ENCODE measurements at regions not wholly inside any gene's neighbourhood (a gene's known extent, or its start where the extent isn't known, plus 50 kb on each side); places are given as distances from the start of the nearest gene placed in this dataset.

DNA sequence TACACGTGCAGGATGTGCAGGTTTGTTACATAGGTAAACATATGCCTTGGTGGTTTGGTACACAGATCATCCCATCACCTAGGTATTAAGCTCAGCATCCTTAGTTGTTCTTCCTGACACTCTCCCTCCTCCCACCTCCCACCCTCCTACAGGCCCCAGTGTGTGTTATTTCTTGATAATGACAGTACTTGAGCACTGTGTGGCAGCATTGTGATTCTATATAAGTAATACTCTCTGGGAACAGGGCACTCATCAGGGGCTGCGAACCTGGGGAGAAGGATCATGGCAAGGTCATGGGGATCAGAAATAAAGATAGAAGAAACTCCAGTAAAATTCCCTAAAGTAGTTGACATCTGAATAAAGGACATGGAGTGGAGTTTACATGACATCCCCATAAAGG is 1256.2 kb upstream of the CRIM1 start:
- Histone ChIP-seq H3K9me2 (no peaks in the 10 kb centered on the region), H3K4me1 (ENCODE audit: control insufficient read depth in 1 of 2, insufficient read depth in 2 of 2, low read depth in 1 of 2, low read length in 1 of 2) (no peaks in the 10 kb centered on the region), H3K79me2 (ENCODE audit: insufficient read depth) (no peaks in the 10 kb centered on the region), H3K27ac (ENCODE audit: low read depth in 2 of 2, low read length in 1 of 2) (no peak overlapping the region), H3K9ac (no peak overlapping the region), H2AFZ (ENCODE audit: low read depth) (no peak overlapping the region), H3K4me2 (no peak overlapping the region), H3K36me3 (replicated peaks in 1 of 2; ENCODE audit: control insufficient read depth in 1 of 2, insufficient read depth in 2 of 2, low read length in 1 of 2) (no peaks in the 10 kb centered on the region), H4K20me1 (ENCODE audit: insufficient read depth) (no peaks in the 10 kb centered on the region), H3K9me3 (no peaks in the 10 kb centered on the region; the same call in 1 of the 2 replicates), H3K27me3 (ENCODE audit: insufficient read depth) (no peaks in the 10 kb centered on the region), H3K4me3 (ENCODE audit: low read depth in 2 of 2, low read length in 1 of 2) (no peak overlapping the region), H3F3A (replicated peaks; ENCODE audit: insufficient read depth) (no peaks in the 10 kb centered on the region)
- WGBS (ENCODE audit: low lambda C conversion rate) = 2% methylated on average over 2 of the region's 2 CpGs
- TF ChIP-seq RXRA (IDR thresholded peaks at IDR 0.05; ENCODE audit: borderline replicate concordance, low read depth) (no peak), RFX5 (IDR thresholded peaks at IDR 0.05; ENCODE audit: low read length) (no peak)
- TF ChIP-seq, protein P1, sequence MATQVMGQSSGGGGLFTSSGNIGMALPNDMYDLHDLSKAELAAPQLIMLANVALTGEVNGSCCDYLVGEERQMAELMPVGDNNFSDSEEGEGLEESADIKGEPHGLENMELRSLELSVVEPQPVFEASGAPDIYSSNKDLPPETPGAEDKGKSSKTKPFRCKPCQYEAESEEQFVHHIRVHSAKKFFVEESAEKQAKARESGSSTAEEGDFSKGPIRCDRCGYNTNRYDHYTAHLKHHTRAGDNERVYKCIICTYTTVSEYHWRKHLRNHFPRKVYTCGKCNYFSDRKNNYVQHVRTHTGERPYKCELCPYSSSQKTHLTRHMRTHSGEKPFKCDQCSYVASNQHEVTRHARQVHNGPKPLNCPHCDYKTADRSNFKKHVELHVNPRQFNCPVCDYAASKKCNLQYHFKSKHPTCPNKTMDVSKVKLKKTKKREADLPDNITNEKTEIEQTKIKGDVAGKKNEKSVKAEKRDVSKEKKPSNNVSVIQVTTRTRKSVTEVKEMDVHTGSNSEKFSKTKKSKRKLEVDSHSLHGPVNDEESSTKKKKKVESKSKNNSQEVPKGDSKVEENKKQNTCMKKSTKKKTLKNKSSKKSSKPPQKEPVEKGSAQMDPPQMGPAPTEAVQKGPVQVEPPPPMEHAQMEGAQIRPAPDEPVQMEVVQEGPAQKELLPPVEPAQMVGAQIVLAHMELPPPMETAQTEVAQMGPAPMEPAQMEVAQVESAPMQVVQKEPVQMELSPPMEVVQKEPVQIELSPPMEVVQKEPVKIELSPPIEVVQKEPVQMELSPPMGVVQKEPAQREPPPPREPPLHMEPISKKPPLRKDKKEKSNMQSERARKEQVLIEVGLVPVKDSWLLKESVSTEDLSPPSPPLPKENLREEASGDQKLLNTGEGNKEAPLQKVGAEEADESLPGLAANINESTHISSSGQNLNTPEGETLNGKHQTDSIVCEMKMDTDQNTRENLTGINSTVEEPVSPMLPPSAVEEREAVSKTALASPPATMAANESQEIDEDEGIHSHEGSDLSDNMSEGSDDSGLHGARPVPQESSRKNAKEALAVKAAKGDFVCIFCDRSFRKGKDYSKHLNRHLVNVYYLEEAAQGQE (IDR thresholded peaks at IDR 0.05; ENCODE audit: low read depth, low read length) = no peak
- TF ChIP-seq, protein P2, sequence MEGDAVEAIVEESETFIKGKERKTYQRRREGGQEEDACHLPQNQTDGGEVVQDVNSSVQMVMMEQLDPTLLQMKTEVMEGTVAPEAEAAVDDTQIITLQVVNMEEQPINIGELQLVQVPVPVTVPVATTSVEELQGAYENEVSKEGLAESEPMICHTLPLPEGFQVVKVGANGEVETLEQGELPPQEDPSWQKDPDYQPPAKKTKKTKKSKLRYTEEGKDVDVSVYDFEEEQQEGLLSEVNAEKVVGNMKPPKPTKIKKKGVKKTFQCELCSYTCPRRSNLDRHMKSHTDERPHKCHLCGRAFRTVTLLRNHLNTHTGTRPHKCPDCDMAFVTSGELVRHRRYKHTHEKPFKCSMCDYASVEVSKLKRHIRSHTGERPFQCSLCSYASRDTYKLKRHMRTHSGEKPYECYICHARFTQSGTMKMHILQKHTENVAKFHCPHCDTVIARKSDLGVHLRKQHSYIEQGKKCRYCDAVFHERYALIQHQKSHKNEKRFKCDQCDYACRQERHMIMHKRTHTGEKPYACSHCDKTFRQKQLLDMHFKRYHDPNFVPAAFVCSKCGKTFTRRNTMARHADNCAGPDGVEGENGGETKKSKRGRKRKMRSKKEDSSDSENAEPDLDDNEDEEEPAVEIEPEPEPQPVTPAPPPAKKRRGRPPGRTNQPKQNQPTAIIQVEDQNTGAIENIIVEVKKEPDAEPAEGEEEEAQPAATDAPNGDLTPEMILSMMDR (IDR thresholded peaks at IDR 0.05) = no peak
- CTCF ChIA-PET = interaction anchor here (0.6 kb wide), 1 partner anchor 1161 kb away, joined by 3 read pairs; no protein-coding TSS in a partner anchor
- DNase-seq = no peak
- POLR2A ChIA-PET = no interaction called here

DNA sequence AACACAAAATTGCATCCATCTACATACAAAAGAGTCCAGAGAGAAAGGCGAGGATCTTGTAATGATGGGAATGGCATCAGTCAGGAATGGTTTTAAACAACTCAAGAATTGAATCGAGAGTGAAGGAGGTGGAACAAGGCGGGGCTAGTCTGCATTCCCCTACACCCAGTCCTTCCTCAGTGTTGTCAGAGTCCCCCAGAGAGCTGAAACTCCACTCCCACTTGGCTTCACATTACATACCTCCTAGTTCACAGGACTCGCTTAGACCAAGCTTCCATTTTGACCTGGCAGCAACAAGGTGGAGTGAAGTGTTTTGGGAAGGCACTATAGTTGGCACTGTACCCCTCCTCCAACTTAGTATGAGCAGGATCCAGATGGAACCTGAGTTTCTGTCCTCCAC is 1273.5 kb upstream of the CRIM1 start:
- no peak for TF ChIP-seq NFIC (IDR thresholded peaks at IDR 0.05; ENCODE audit: borderline replicate concordance)
- no peak for TF ChIP-seq TEAD4 (IDR thresholded peaks at IDR 0.05; ENCODE audit: borderline replicate concordance, insufficient read depth)
- no peak for TF ChIP-seq EP300 (IDR thresholded peaks at IDR 0.05; ENCODE audit: borderline replicate concordance in 1 of 2, low read depth in 1 of 2, low read length in 1 of 2)
- TF ChIP-seq, protein P3, sequence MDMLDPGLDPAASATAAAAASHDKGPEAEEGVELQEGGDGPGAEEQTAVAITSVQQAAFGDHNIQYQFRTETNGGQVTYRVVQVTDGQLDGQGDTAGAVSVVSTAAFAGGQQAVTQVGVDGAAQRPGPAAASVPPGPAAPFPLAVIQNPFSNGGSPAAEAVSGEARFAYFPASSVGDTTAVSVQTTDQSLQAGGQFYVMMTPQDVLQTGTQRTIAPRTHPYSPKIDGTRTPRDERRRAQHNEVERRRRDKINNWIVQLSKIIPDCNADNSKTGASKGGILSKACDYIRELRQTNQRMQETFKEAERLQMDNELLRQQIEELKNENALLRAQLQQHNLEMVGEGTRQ (IDR thresholded peaks at IDR 0.05; ENCODE audit: borderline replicate concordance, low read depth, low read length) = no peak
- TF ChIP-seq, protein P4, sequence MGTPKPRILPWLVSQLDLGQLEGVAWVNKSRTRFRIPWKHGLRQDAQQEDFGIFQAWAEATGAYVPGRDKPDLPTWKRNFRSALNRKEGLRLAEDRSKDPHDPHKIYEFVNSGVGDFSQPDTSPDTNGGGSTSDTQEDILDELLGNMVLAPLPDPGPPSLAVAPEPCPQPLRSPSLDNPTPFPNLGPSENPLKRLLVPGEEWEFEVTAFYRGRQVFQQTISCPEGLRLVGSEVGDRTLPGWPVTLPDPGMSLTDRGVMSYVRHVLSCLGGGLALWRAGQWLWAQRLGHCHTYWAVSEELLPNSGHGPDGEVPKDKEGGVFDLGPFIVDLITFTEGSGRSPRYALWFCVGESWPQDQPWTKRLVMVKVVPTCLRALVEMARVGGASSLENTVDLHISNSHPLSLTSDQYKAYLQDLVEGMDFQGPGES (IDR thresholded peaks at IDR 0.05; ENCODE audit: low read depth, low read length) = no peak
- no peak for TF ChIP-seq CHD2 (IDR thresholded peaks at IDR 0.05; ENCODE audit: low read length, partially characterized antibody)
- TF ChIP-seq, protein P2 (IDR thresholded peaks at IDR 0.05) = no peak
- no peak for TF ChIP-seq YY1 (IDR thresholded peaks at IDR 0.05; ENCODE audit: low read depth)
- no peak for TF ChIP-seq MXI1 (IDR thresholded peaks at IDR 0.05; ENCODE audit: low read depth, low read length)
- TF ChIP-seq GATA2 (CRISPR knock-in tag; IDR thresholded peaks at IDR 0.05) = no peak
- Histone ChIP-seq H3K27ac (ENCODE audit: low read depth in 2 of 2, low read length in 1 of 2) (no peak overlapping the region), H3K4me2 (no peak overlapping the region), H3K36me3 (replicated peaks in 1 of 2; ENCODE audit: control insufficient read depth in 1 of 2, insufficient read depth in 2 of 2, low read length in 1 of 2) (no peaks in the 10 kb centered on the region), H4K20me1 (ENCODE audit: insufficient read depth) (no peaks in the 10 kb centered on the region), H2AFZ (ENCODE audit: low read depth) (no peak overlapping the region), H3F3A (replicated peaks; ENCODE audit: insufficient read depth) (no peaks in the 10 kb centered on the region), H3K27me3 (ENCODE audit: insufficient read depth) (no peaks in the 10 kb centered on the region), H3K9me2 (no peaks in the 10 kb centered on the region), H3K4me1 (ENCODE audit: control insufficient read depth in 1 of 2, insufficient read depth in 2 of 2, low read depth in 1 of 2, low read length in 1 of 2) (no peaks in the 10 kb centered on the region), H3K79me2 (ENCODE audit: insufficient read depth) (no peaks in the 10 kb centered on the region), H3K4me3 (ENCODE audit: low read depth in 2 of 2, low read length in 1 of 2) (no peak overlapping the region), H3K9ac (no peak overlapping the region), H3K9me3 (no peaks in the 10 kb centered on the region)
- no peak for DNase-seq
- ChIA-PET CTCF (interaction anchor here (1.8 kb wide), 1 partner anchor 14 kb away, joined by 4 read pairs; no protein-coding TSS in a partner anchor), POLR2A (no interaction called here)
- WGBS (ENCODE audit: low lambda C conversion rate) = 23% methylated on average over 4 of the region's 4 CpGs

All from SK-N-SH (cell line).